Cardiac septum (tissue), 1 donor: ENCODE measurements at regions not wholly inside any gene's neighbourhood (a gene's known extent, or its start where the extent isn't known, plus 50 kb on each side); places are given as distances from the start of the nearest gene placed in this dataset.
"Not testable (repeated sequence)": the region's sequence is repeated elsewhere in the genome, so short reads cannot be mapped to it uniquely, and the experiment has no call there.

Experiments used
- DNase-seq: peaks from one replicate; pipeline ENCODE4 v3.0.0-alpha.2; 2020; ENCODE audit warnings: low spot score
- intact Hi-C: fragments of 100-400 bp; cut with DNase I; formaldehyde crosslinking; loops from one replicate; pipeline ENCODE4 v1.14.0; 2022
- donor health status: DM: no; HTN: no; CAD: no.

GRCh38 chr6:100230953-100231316 is 233.8 kb downstream of the SIM1 start:
- intact Hi-C loops: no loop called here
- DNase-seq: no peak

- intact Hi-C loops: no loop called here
- no peak for DNase-seq
Measured at GRCh38 chr6:100230115-100230952, 234.4 kb downstream of the SIM1 start.

GRCh38 chr6:100229512-100229911 is 235.2 kb downstream of the SIM1 start:
- intact Hi-C loops: no loop called here
- DNase-seq: no peak

- intact Hi-C loops: no loop called here
- peak; percentile 74 for DNase-seq
Measured at GRCh38 chr6:100228834-100229441, 234.9 kb upstream of the MCHR2 start.

GRCh38 chr6:100228437-100228833 is 234.4 kb upstream of the MCHR2 start:
- DNase-seq: no peak
- intact Hi-C loops: no loop called here

- no peak for DNase-seq
- intact Hi-C loops: no loop called here
Measured at GRCh38 chr6:100226811-100227210, 232.8 kb upstream of the MCHR2 start.

- intact Hi-C loops, DNase-seq: not testable (repeated sequence)
Measured at GRCh38 chr6:100223952-100224351, 229.9 kb upstream of the MCHR2 start.

GRCh38 chr6:100220543-100220942 is 226.5 kb upstream of the MCHR2 start:
- DNase-seq: no peak
- intact Hi-C loops: no loop called here

GRCh38 chr6:100217225-100218012 is 223.4 kb upstream of the MCHR2 start:
- no peak for DNase-seq
- intact Hi-C loops: no loop called here

GRCh38 chr6:100216760-100217159 is 222.7 kb upstream of the MCHR2 start:
- intact Hi-C loops: no loop called here
- DNase-seq: no peak

GRCh38 chr6:100212131-100212530 is 218.1 kb upstream of the MCHR2 start:
- intact Hi-C loops: no loop called here
- DNase-seq: no peak

GRCh38 chr6:100210137-100211117 is 216.4 kb upstream of the MCHR2 start:
- intact Hi-C loops: no loop called here
- no peak for DNase-seq

GRCh38 chr6:100209323-100210136 is 215.5 kb upstream of the MCHR2 start:
- intact Hi-C loops: no loop called here
- DNase-seq: no peak

GRCh38 chr6:100203400-100203799 is 209.4 kb upstream of the MCHR2 start:
- intact Hi-C loops: no loop called here
- DNase-seq: no peak

- no peak for DNase-seq
- intact Hi-C loops: no loop called here
Measured at GRCh38 chr6:100202417-100203194, 208.6 kb upstream of the MCHR2 start.

GRCh38 chr6:100196214-100196982 is 202.4 kb upstream of the MCHR2 start:
- intact Hi-C loops, DNase-seq: not testable (repeated sequence)

- DNase-seq, intact Hi-C loops: not testable (repeated sequence)
Measured at GRCh38 chr6:100195244-100195643, 201.2 kb upstream of the MCHR2 start.
